HCT116 (cell line): ENCODE measurements at regions not wholly inside any gene's neighbourhood (a gene's known extent, or its start where the extent isn't known, plus 50 kb on each side); places are given as distances from the start of the nearest gene placed in this dataset.

Experiments used
- ATAC-seq: fragments of 200-7000 bp; cut with Tn5 transposase; 2 replicates; pipeline ENCODE4 v1.9.1; 2020; ENCODE audit warnings: mild to moderate bottlenecking, moderate library complexity
- BruUV-seq: library from RNA; stranded (reverse); fragments of 400-500 nt; replicated peaks from 2 replicates; lab custom pipeline; 2021; lab: Mats Ljungman, UMichigan
- CTCF ChIA-PET: fragments of 300-600 bp; sonication (Branson Sonifier 250); formaldehyde crosslinking; loops from one replicate; lab custom pipeline; 2021; ENCODE audit warnings: antibody characterized with exemption; lab: Charles Lee
- POLR2A ChIA-PET: fragments of 300-600, 350-600 bp; sonication (Branson Sonifier 250); formaldehyde crosslinking; loops from one replicate; lab custom pipeline; 2021; ENCODE audit warnings: antibody characterized with exemption; lab: Charles Lee
- RAD21 ChIA-PET, 2 experiments: fragments of 300-600 bp; sonication (Branson Sonifier 250); formaldehyde crosslinking; loops; one replicate each; lab custom pipeline; 2023; ENCODE audit warnings: low total read pairs in 2 of 2; ENCODE audit not compliant: uncharacterized antibody in 2 of 2, unreplicated experiment in 2 of 2, low non-redundant PET in 1 of 2; lab: Charles Lee
- DNase-seq: peaks from one replicate; pipeline ENCODE4 v3.0.0-alpha.2; 2010; ENCODE audit warnings: low read depth, low spot score
- H2AFZ ChIP-seq: fragments of 200-600 bp; shearing (Covaris generic), sonication (generic); 2 replicates; pipeline ENCODE4 v1.6.1; 2017; ENCODE audit warnings: low read depth, mixed run types, mixed read lengths, antibody characterized with exemption, low read length; ENCODE audit not compliant: poor library complexity, severe bottlenecking
- H3K27ac ChIP-seq: 2 replicates; pipeline ENCODE4 v1.5.1; 2012; ENCODE audit warnings: low read depth, low read length
- H3K27me3 ChIP-seq: fragments of 200-600 bp; sonication (generic); 2 replicates; pipeline ENCODE4 v1.6.1; 2016; ENCODE audit warnings: mixed run types, low read length, mixed read lengths; ENCODE audit not compliant: insufficient read depth
- H3K36me3 ChIP-seq, 2 experiments: fragments of 200-500 bp in 1 of 2; fragments of 200-600 bp in 1 of 2; sonication (Bioruptor generic) in 1 of 2; sonication (generic) in 1 of 2; 2 replicates each; pipeline versions ENCODE4 v1.5.1 to v1.6.1; 2014 to 2016; ENCODE audit warnings: low read length in 2 of 2, inconsistent platforms in 1 of 2, mixed read lengths in 1 of 2, mixed run types in 1 of 2; ENCODE audit not compliant: insufficient read depth in 2 of 2, control insufficient read depth in 1 of 2
- H3K4me1 ChIP-seq, 2 experiments: fragments of 200-600 bp in 1 of 2; sonication (generic) in 1 of 2; 2 replicates each; pipeline versions ENCODE4 v1.5.1 to v1.6.1; 2012 to 2017; ENCODE audit warnings: low read length in 2 of 2, inconsistent platforms in 1 of 2, mild to moderate bottlenecking in 1 of 2, mixed read lengths in 1 of 2, mixed run types in 1 of 2, moderate library complexity in 1 of 2; ENCODE audit not compliant: insufficient read depth in 2 of 2, control insufficient read depth in 1 of 2
- H3K4me2 ChIP-seq: fragments of 200-600 bp; sonication (generic); 2 replicates; pipeline ENCODE4 v1.6.1; 2017; ENCODE audit warnings: mixed run types, low read length, mixed read lengths
- H3K4me3 ChIP-seq, 2 experiments: fragments of 200-600 bp in 1 of 2; sonication (generic) in 1 of 2; replicated peaks in 1 of 2; 2 replicates each; pipeline ENCODE4 v1.5.1; 2011 to 2016; ENCODE audit warnings: low read length in 2 of 2, control low read depth in 1 of 2, low read depth in 1 of 2, mild to moderate bottlenecking in 1 of 2, mixed read lengths in 1 of 2, mixed run types in 1 of 2
- H3K79me2 ChIP-seq: fragments of 200-600 bp; sonication (generic); 2 replicates; pipeline ENCODE4 v1.6.1; 2017; ENCODE audit warnings: mild to moderate bottlenecking, mixed run types, low read length, moderate library complexity, mixed read lengths; ENCODE audit not compliant: insufficient read depth
- H3K9ac ChIP-seq: fragments of 200-600 bp; sonication (generic); 2 replicates; pipeline ENCODE4 v1.6.1; 2016; ENCODE audit warnings: low read length, mixed read lengths
- H3K9me2 ChIP-seq: fragments of 200-600 bp; sonication (generic), shearing (Covaris generic); 2 replicates; pipeline ENCODE4 v1.6.1; 2017; ENCODE audit warnings: mixed run types, mild to moderate bottlenecking, moderate library complexity; ENCODE audit not compliant: insufficient read depth
- H3K9me3 ChIP-seq, 2 experiments: fragments of 200-500 bp in 1 of 2; fragments of 200-600 bp in 1 of 2; sonication (Bioruptor generic) in 1 of 2; sonication (generic) in 1 of 2; 2 replicates each; pipeline ENCODE4 v1.6.1; 2014 to 2017; ENCODE audit warnings: low read length in 2 of 2, mixed read lengths in 2 of 2, inconsistent platforms in 1 of 2, low read depth in 1 of 2, mild to moderate bottlenecking in 1 of 2, mixed run types in 1 of 2, moderate library complexity in 1 of 2; ENCODE audit not compliant: control insufficient read depth in 1 of 2, insufficient read depth in 1 of 2
- H4K20me1 ChIP-seq: fragments of 200-600 bp; sonication (generic), shearing (Covaris generic); 2 replicates; pipeline ENCODE4 v1.6.1; 2017; ENCODE audit warnings: mixed run types, mild to moderate bottlenecking, moderate library complexity; ENCODE audit not compliant: insufficient read depth
- ATF3 ChIP-seq: IDR thresholded peaks from 2 replicates; pipeline ENCODE4 v1.6.1; 2012
- CBX3 ChIP-seq: IDR thresholded peaks from 2 replicates; pipeline ENCODE4 v1.6.1; 2012; ENCODE audit warnings: low read depth
- CEBPB ChIP-seq: IDR thresholded peaks from 2 replicates; pipeline ENCODE4 v1.6.1; 2012; ENCODE audit warnings: low read depth
- CTCF ChIP-seq, 3 experiments: fragments of 200-600 bp in 1 of 3; sonication (generic) in 1 of 3; IDR thresholded peaks in 2 of 3; conservative IDR thresholded peaks in 1 of 3; 2 replicates each; pipeline ENCODE4 v1.5.1; 2012 to 2017; ENCODE audit warnings: low read depth in 2 of 3, low read length in 2 of 3, antibody characterized with exemption in 1 of 3, borderline replicate concordance in 1 of 3, control low read depth in 1 of 3, mild to moderate bottlenecking in 1 of 3, mixed read lengths in 1 of 3, mixed run types in 1 of 3, moderate library complexity in 1 of 3; ENCODE audit not compliant: insufficient read depth in 1 of 3
- EGR1 ChIP-seq: IDR thresholded peaks from 2 replicates; pipeline ENCODE4 v1.6.1; 2012; ENCODE audit warnings: low read depth
- ELF1 ChIP-seq: IDR thresholded peaks from 2 replicates; pipeline ENCODE4 v1.6.1; 2012; ENCODE audit warnings: low read depth, borderline replicate concordance
- EZH2 ChIP-seq: fragments of 200-600 bp; sonication (generic); IDR thresholded peaks from 2 replicates; pipeline ENCODE4 v1.6.1; 2017; ENCODE audit warnings: antibody characterized with exemption, mixed run types
- EZH2phosphoT487 ChIP-seq: fragments of 200-600 bp; IDR thresholded peaks from 2 replicates; pipeline ENCODE4 v1.6.1; 2018; ENCODE audit warnings: antibody characterized with exemption, borderline replicate concordance
- FOSL1 ChIP-seq: IDR thresholded peaks from 2 replicates; pipeline ENCODE4 v1.6.1; 2012; ENCODE audit warnings: low read depth
- JUND ChIP-seq: IDR thresholded peaks from 2 replicates; pipeline ENCODE4 v1.6.1; 2012
- MAX ChIP-seq: IDR thresholded peaks from 2 replicates; pipeline ENCODE4 v1.6.1; 2012
- POLR2A ChIP-seq: IDR thresholded peaks from 2 replicates; pipeline ENCODE4 v1.7.0; 2011; ENCODE audit warnings: borderline replicate concordance; ENCODE audit not compliant: insufficient read depth, insufficient read length; ENCODE audit errors: extremely low read depth
- POLR2AphosphoS5 ChIP-seq: IDR thresholded peaks from 2 replicates; pipeline ENCODE4 v1.6.1; 2011; ENCODE audit warnings: mild to moderate bottlenecking, low read depth, low read length, moderate library complexity
- RAD21 ChIP-seq: IDR thresholded peaks from 2 replicates; pipeline ENCODE4 v1.6.1; 2012; ENCODE audit warnings: low read depth, mild to moderate bottlenecking
- REST ChIP-seq: IDR thresholded peaks from 2 replicates; pipeline ENCODE4 v1.6.1; 2012; ENCODE audit warnings: low read depth
- SIN3A ChIP-seq: IDR thresholded peaks from 2 replicates; pipeline ENCODE4 v1.6.1; 2012; ENCODE audit warnings: low read depth
- SP1 ChIP-seq: IDR thresholded peaks from 2 replicates; pipeline ENCODE4 v1.6.1; 2012; ENCODE audit warnings: low read depth
- SRF ChIP-seq: IDR thresholded peaks from 2 replicates; pipeline ENCODE4 v1.6.1; 2012; ENCODE audit warnings: low read depth
- YY1 ChIP-seq: IDR thresholded peaks from 2 replicates; pipeline ENCODE4 v1.6.1; 2011; ENCODE audit warnings: low read length, low read depth, moderate library complexity, mild to moderate bottlenecking; ENCODE audit not compliant: insufficient replicate concordance; ENCODE audit errors: extremely low read depth
- ZNF274 ChIP-seq: fragments of 200-500 bp; sonication (Bioruptor generic); IDR thresholded peaks from 2 replicates; pipeline ENCODE4 v1.6.1; 2014; ENCODE audit warnings: mild to moderate bottlenecking, low read depth, low read length, inconsistent platforms
- intact Hi-C: fragments of 100-400 bp; cut with micrococcal nuclease; formaldehyde crosslinking; loops from 2 replicates; pipeline ENCODE4 v1.10.0; 2022

GRCh38 chr16:9593440-9593839 is 502.0 kb downstream of the HAPSTR1 start:
- Histone ChIP-seq H3K9ac (no peak overlapping the region), H3K4me1 (no peaks in the 10 kb centered on the region), H3K4me3 (no peak overlapping the region), H3K9me2 (no peaks in the 10 kb centered on the region), H3K4me2 (no peak overlapping the region), H3K27ac (no peak overlapping the region), H3K27me3 (peaks cover 17% of the 10 kb centered on the region), H3K36me3 (no peaks in the 10 kb centered on the region), H2AFZ (no peak overlapping the region), H3K9me3 (no peaks in the 10 kb centered on the region), H3K79me2 (no peaks in the 10 kb centered on the region), H4K20me1 (no peaks in the 10 kb centered on the region)
- DNase-seq (no peak), ATAC-seq (no peak)
- intact Hi-C loops, result no loop called here
- POLR2A ChIA-PET, result no interaction called here
- BruUV-seq, result no TSS peak
- CTCF ChIA-PET, result no interaction called here
- TF ChIP-seq ZNF274 (no peak), CTCF (IDR thresholded peaks at IDR 0.05 in 2 of 3, conservative IDR thresholded peaks at IDR 0.05 in 1 of 3; ENCODE audit: borderline replicate concordance in 1 of 3, insufficient read depth in 1 of 3, low read depth in 2 of 3, low read length in 2 of 3) (no peak), SRF (no peak), EZH2 (no peak), RAD21 (no peak), REST (no peak), YY1 (no peak), SIN3A (no peak), POLR2AphosphoS5 (no peak), POLR2A (no peak), EZH2phosphoT487 (no peak), MAX (no peak), ELF1 (no peak), JUND (no peak), ATF3 (no peak), FOSL1 (no peak), EGR1 (no peak), SP1 (no peak), CBX3 (no peak), CEBPB (no peak)
- RAD21 ChIA-PET, result no interaction called here
